KOPT-K1 (cell line): ENCODE measurements at regions not wholly inside any gene's neighbourhood (a gene's known extent, or its start where the extent isn't known, plus 50 kb on each side); places are given as distances from the start of the nearest gene placed in this dataset.

ENCODE experiments used
- H3K27ac ChIP-seq: fragments of 200-600 bp; sonication (generic); 2 replicates; pipeline ENCODE4 v1.5.1; 2016; ENCODE audit warnings: antibody characterized with exemption, mild to moderate bottlenecking, low read depth, low read length; ENCODE audit not compliant: poor library complexity, severe bottlenecking
- H3K36me3 ChIP-seq: fragments of 200-600 bp; sonication (generic); 2 replicates; pipeline ENCODE4 v1.5.1; 2017; ENCODE audit warnings: antibody characterized with exemption, mild to moderate bottlenecking, low read length, moderate library complexity; ENCODE audit not compliant: insufficient read depth
- H3K9me3 ChIP-seq: fragments of 200-600 bp; sonication (generic); 2 replicates; pipeline ENCODE4 v1.5.1; 2017; ENCODE audit warnings: antibody characterized with exemption, low read length, mild to moderate bottlenecking; ENCODE audit not compliant: insufficient read depth, poor library complexity, severe bottlenecking

GRCh38 chr2:239787538-239788050 is 237.5 kb downstream of the NDUFA10 start:
- H3K9me3 ChIP-seq = no peaks in the 10 kb centered on the region
- H3K36me3 ChIP-seq = no peaks in the 10 kb centered on the region
- no peak overlapping the region for H3K27ac ChIP-seq

- Histone ChIP-seq H3K36me3 (no peaks in the 10 kb centered on the region), H3K9me3 (no peaks in the 10 kb centered on the region), H3K27ac (no peak overlapping the region)
These were observed 238.4 kb downstream of the NDUFA10 start for GRCh38 chr2:239786791-239787190.

GRCh38 chr2:239781454-239781853 is 243.7 kb downstream of the NDUFA10 start:
- Histone ChIP-seq H3K36me3 (no peaks in the 10 kb centered on the region), H3K9me3 (no peaks in the 10 kb centered on the region), H3K27ac (no peak overlapping the region)

GRCh38 chr2:239780236-239780994 is 244.7 kb downstream of the NDUFA10 start:
- Histone ChIP-seq H3K9me3 (no peaks in the 10 kb centered on the region), H3K36me3 (no peaks in the 10 kb centered on the region), H3K27ac (no peak overlapping the region)

- Histone ChIP-seq H3K27ac (no peak overlapping the region), H3K9me3 (no peaks in the 10 kb centered on the region), H3K36me3 (no peaks in the 10 kb centered on the region)
These were observed 245.6 kb downstream of the NDUFA10 start for GRCh38 chr2:239779584-239779983.

GRCh38 chr2:239778861-239779558 is 246.1 kb downstream of the NDUFA10 start:
- Histone ChIP-seq H3K9me3 (no peaks in the 10 kb centered on the region), H3K27ac (no peak overlapping the region), H3K36me3 (no peaks in the 10 kb centered on the region)

- H3K36me3 ChIP-seq = no peaks in the 10 kb centered on the region
- H3K9me3 ChIP-seq = no peaks in the 10 kb centered on the region
- no peak overlapping the region for H3K27ac ChIP-seq
These were observed 246.9 kb downstream of the NDUFA10 start for GRCh38 chr2:239778042-239778851.

GRCh38 chr2:239777219-239777618 is 247.9 kb downstream of the NDUFA10 start:
- H3K27ac ChIP-seq = no peak overlapping the region
- H3K9me3 ChIP-seq = peaks cover under 1% of the 10 kb centered on the region
- no peaks in the 10 kb centered on the region for H3K36me3 ChIP-seq

GRCh38 chr2:239776436-239777005 is 248.6 kb downstream of the NDUFA10 start:
- no peaks in the 10 kb centered on the region for H3K36me3 ChIP-seq
- H3K9me3 ChIP-seq = peaks cover 8% of the 10 kb centered on the region
- H3K27ac ChIP-seq = no peak overlapping the region

GRCh38 chr2:239775623-239776435 is 249.3 kb downstream of the NDUFA10 start:
- no peak overlapping the region for H3K27ac ChIP-seq
- peaks cover 15% of the 10 kb centered on the region for H3K9me3 ChIP-seq
- no peaks in the 10 kb centered on the region for H3K36me3 ChIP-seq

GRCh38 chr2:239774933-239775622 is 250.1 kb downstream of the NDUFA10 start:
- H3K9me3 ChIP-seq = peaks cover 15% of the 10 kb centered on the region
- no peaks in the 10 kb centered on the region for H3K36me3 ChIP-seq
- H3K27ac ChIP-seq = no peak overlapping the region

GRCh38 chr2:239774142-239774462 is 251.0 kb downstream of the NDUFA10 start:
- no peaks in the 10 kb centered on the region for H3K36me3 ChIP-seq
- no peak overlapping the region for H3K27ac ChIP-seq
- H3K9me3 ChIP-seq = peaks cover 15% of the 10 kb centered on the region

GRCh38 chr2:239773228-239774141 is 251.7 kb downstream of the NDUFA10 start:
- H3K9me3 ChIP-seq = peaks cover 15% of the 10 kb centered on the region
- no peaks in the 10 kb centered on the region for H3K36me3 ChIP-seq
- no peak overlapping the region for H3K27ac ChIP-seq
